H9 (cell line): ENCODE measurements at regions not wholly inside any gene's neighbourhood (a gene's known extent, or its start where the extent isn't known, plus 50 kb on each side); places are given as distances from the start of the nearest gene placed in this dataset.

ENCODE experiments used
- DNase-seq: peaks from one replicate; pipeline ENCODE4 v3.0.0-alpha.2; 2017
- H2AFZ ChIP-seq: one replicate; pipeline ENCODE4 v1.6.1; 2013; ENCODE audit warnings: mild to moderate bottlenecking, low read length, control low read depth, moderate library complexity
- H2AK5ac ChIP-seq: 2 replicates; pipeline ENCODE4 v1.6.1; 2013; ENCODE audit warnings: low read length, control low read depth, mixed read lengths; ENCODE audit not compliant: insufficient read length
- H2BK120ac ChIP-seq: one replicate; pipeline ENCODE4 v1.6.1; 2013; ENCODE audit warnings: low read depth, mild to moderate bottlenecking, low read length, control low read depth, inconsistent platforms; ENCODE audit not compliant: poor library complexity, severe bottlenecking
- H2BK12ac ChIP-seq: 2 replicates; pipeline ENCODE4 v1.6.1; 2013; ENCODE audit warnings: low read length, control low read depth, mixed read lengths, low read depth; ENCODE audit not compliant: insufficient read length
- H2BK15ac ChIP-seq: 2 replicates; pipeline ENCODE4 v1.6.1; 2013; ENCODE audit warnings: low read depth, low read length, control low read depth
- H2BK20ac ChIP-seq: one replicate; pipeline ENCODE4 v1.6.1; 2013; ENCODE audit warnings: low read depth, mild to moderate bottlenecking, low read length, control low read depth, inconsistent platforms; ENCODE audit not compliant: poor library complexity, severe bottlenecking
- H2BK5ac ChIP-seq: 2 replicates; pipeline ENCODE4 v1.6.1; 2013; ENCODE audit warnings: low read length, control low read depth, mixed read lengths; ENCODE audit not compliant: insufficient read length
- H3K14ac ChIP-seq: 2 replicates; pipeline ENCODE4 v1.6.1; 2013; ENCODE audit warnings: low read length, control low read depth; ENCODE audit not compliant: insufficient read depth
- H3K18ac ChIP-seq: 2 replicates; pipeline ENCODE4 v1.6.1; 2013; ENCODE audit warnings: low read depth, mild to moderate bottlenecking, mixed read lengths, low read length, control low read depth; ENCODE audit not compliant: insufficient read length
- H3K23ac ChIP-seq: 2 replicates; pipeline ENCODE4 v1.6.1; 2013; ENCODE audit warnings: low read length, control low read depth, mixed read lengths, low read depth; ENCODE audit not compliant: insufficient read length
- H3K23me2 ChIP-seq: 2 replicates; pipeline ENCODE4 v1.6.1; 2013; ENCODE audit warnings: low read depth, mild to moderate bottlenecking, mixed read lengths, low read length, control low read depth; ENCODE audit not compliant: insufficient read length, poor library complexity, severe bottlenecking
- H3K27ac ChIP-seq: 2 replicates; pipeline ENCODE4 v1.5.1; 2013; ENCODE audit warnings: low read length, control low read depth, mixed read lengths, low read depth; ENCODE audit not compliant: insufficient read length
- H3K27me3 ChIP-seq: 2 replicates; pipeline ENCODE4 v1.6.1; 2013; ENCODE audit warnings: low read length, control low read depth, inconsistent platforms; ENCODE audit not compliant: insufficient read depth
- H3K4ac ChIP-seq: 2 replicates; pipeline ENCODE4 v1.6.1; 2013; ENCODE audit warnings: low read depth, mild to moderate bottlenecking, control low read depth, inconsistent platforms, low read length, moderate library complexity
- H3K4me1 ChIP-seq: 2 replicates; pipeline ENCODE4 v1.6.1; 2013; ENCODE audit warnings: low read length, control low read depth, inconsistent platforms; ENCODE audit not compliant: insufficient read depth
- H3K4me2 ChIP-seq: 2 replicates; pipeline ENCODE4 v1.6.1; 2013; ENCODE audit warnings: low read length, control low read depth, mixed read lengths; ENCODE audit not compliant: insufficient read length, insufficient read depth
- H3K56ac ChIP-seq: 2 replicates; pipeline ENCODE4 v1.6.1; 2013; ENCODE audit warnings: low read depth, mild to moderate bottlenecking, mixed read lengths, low read length, control low read depth; ENCODE audit not compliant: insufficient read length
- H3K79me1 ChIP-seq: 2 replicates; pipeline ENCODE4 v1.6.1; 2013; ENCODE audit warnings: low read depth, mild to moderate bottlenecking, moderate library complexity, low read length, control low read depth, inconsistent platforms; ENCODE audit not compliant: insufficient read depth, poor library complexity, severe bottlenecking
- H3K79me2 ChIP-seq: 2 replicates; pipeline ENCODE4 v1.6.1; 2013; ENCODE audit warnings: low read length, control low read depth, inconsistent platforms; ENCODE audit not compliant: insufficient read depth
- H3K9ac ChIP-seq: 2 replicates; pipeline ENCODE4 v1.6.1; 2013; ENCODE audit warnings: low read length, control low read depth, mixed read lengths; ENCODE audit not compliant: insufficient read length; ENCODE audit errors: extremely low read depth
- H3K9me3 ChIP-seq: one replicate; pipeline ENCODE4 v1.6.1; 2013; ENCODE audit warnings: low read depth, low read length, inconsistent platforms; ENCODE audit not compliant: control insufficient read depth
- H3T11ph ChIP-seq: one replicate; pipeline ENCODE4 v1.6.1; 2013; ENCODE audit warnings: mild to moderate bottlenecking, low read length, control low read depth, inconsistent platforms
- H4K20me1 ChIP-seq: one replicate; pipeline ENCODE4 v1.6.1; 2013; ENCODE audit not compliant: control insufficient read depth, insufficient read length, insufficient read depth
- H4K5ac ChIP-seq: 2 replicates; pipeline ENCODE4 v1.6.1; 2013; ENCODE audit warnings: low read depth, mild to moderate bottlenecking, mixed read lengths, low read length, control low read depth; ENCODE audit not compliant: insufficient read length
- H4K8ac ChIP-seq: replicated peaks from 2 replicates; pipeline ENCODE4 v1.6.1; 2013; ENCODE audit warnings: low read length, control low read depth, mixed read lengths, low read depth; ENCODE audit not compliant: insufficient read length
- H4K91ac ChIP-seq: 2 replicates; pipeline ENCODE4 v1.6.1; 2013; ENCODE audit warnings: low read depth, mild to moderate bottlenecking, moderate library complexity, mixed read lengths, low read length, control low read depth; ENCODE audit not compliant: insufficient read length
- H3K27ac Mint-ChIP-seq, 3 experiments: 2 replicates in 2 of 3; 3 replicates in 1 of 3; pipeline ENCODE4 v1.8.0; 2020 to 2021; ENCODE audit warnings: mixed read lengths in 3 of 3, mild to moderate bottlenecking in 1 of 3, moderate library complexity in 1 of 3
- H3K27me3 Mint-ChIP-seq: 2 replicates; pipeline ENCODE4 v1.8.0; 2021; ENCODE audit warnings: low read depth, mild to moderate bottlenecking, moderate library complexity, mixed read lengths
- H3K36me3 Mint-ChIP-seq, 3 experiments: 2 replicates in 2 of 3; 3 replicates in 1 of 3; pipeline ENCODE4 v1.8.0; 2020 to 2021; ENCODE audit warnings: low read depth in 3 of 3, mixed read lengths in 3 of 3; ENCODE audit not compliant: insufficient read depth in 1 of 3
- H3K4me1 Mint-ChIP-seq, 2 experiments: 2 replicates each; pipeline ENCODE4 v1.8.0; 2020; ENCODE audit warnings: mixed read lengths in 2 of 2
- H3K4me3 Mint-ChIP-seq, 2 experiments: 2 replicates in 1 of 2; 3 replicates in 1 of 2; pipeline ENCODE4 v1.8.0; 2020 to 2021; ENCODE audit warnings: mild to moderate bottlenecking in 2 of 2, mixed read lengths in 2 of 2, moderate library complexity in 1 of 2
- H3K9me3 Mint-ChIP-seq, 2 experiments: 2 replicates in 1 of 2; 3 replicates in 1 of 2; pipeline ENCODE4 v1.8.0; 2020; ENCODE audit warnings: mild to moderate bottlenecking in 2 of 2, mixed read lengths in 2 of 2, moderate library complexity in 1 of 2
- WGBS: extraction: QIAGEN DNeasy Blood & Tissue Kit; methylation state at CpG from one replicate; pipeline ENCODE4 v1.1.7; 2013; ENCODE audit warnings: missing lambda C conversion rate, low lambda C conversion rate, mixed read lengths; ENCODE audit not compliant: insufficient read length; ENCODE audit errors: extremely low coverage; 5-methylcytosine and 5-hydroxymethylcytosine counted together
- TF ChIP-seq, protein P1 (sequence below): fragments of 200-600 bp; sonication (generic); conservative IDR thresholded peaks from 3 replicates; pipeline ENCODE4 v1.8.0; 2021; ENCODE audit warnings: antibody characterized with exemption, mild to moderate bottlenecking

DNA sequence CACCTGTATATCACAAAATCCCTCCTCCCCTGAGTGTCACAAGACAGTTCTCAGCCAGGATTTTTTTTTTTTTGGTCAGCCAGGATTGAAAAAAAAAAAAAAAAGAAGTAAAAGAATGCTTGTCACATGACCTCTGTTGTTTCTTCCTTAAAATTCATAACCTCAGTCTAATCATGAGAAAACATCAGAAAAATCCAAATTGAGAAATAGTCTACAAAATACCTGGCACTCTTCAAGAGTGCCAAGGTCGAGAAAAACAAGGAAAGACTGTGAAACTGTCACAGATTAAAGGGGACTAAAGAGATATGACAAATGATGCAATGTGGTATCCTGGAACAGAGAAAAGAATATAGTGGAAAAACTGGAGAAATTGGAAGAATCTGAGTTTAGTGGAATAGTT is 58.5 kb upstream of the SUB1 start:
- Histone ChIP-seq H3K23ac (no peak overlapping the region), H3K23me2 (no peaks in the 10 kb centered on the region), H2BK15ac (no peak overlapping the region), H2BK12ac (no peak overlapping the region), H4K20me1 (no peaks in the 10 kb centered on the region), H3K27ac (no peak overlapping the region), H3K9ac (no peak overlapping the region), H4K8ac (no peak overlapping the region), H3K9me3 (no peaks in the 10 kb centered on the region), H4K5ac (no peak overlapping the region), H2BK120ac (no peak overlapping the region), H3T11ph (no peak overlapping the region), H2AK5ac (no peak overlapping the region), H4K91ac (no peak overlapping the region), H3K56ac (no peak overlapping the region), H3K79me1 (no peaks in the 10 kb centered on the region), H2BK5ac (no peak overlapping the region), H3K4ac (no peak overlapping the region), H3K4me1 (no peaks in the 10 kb centered on the region), H3K14ac (no peak overlapping the region), H2BK20ac (no peak overlapping the region), H2AFZ (no peak overlapping the region), H3K79me2 (no peaks in the 10 kb centered on the region), H3K27me3 (no peaks in the 10 kb centered on the region), H3K18ac (no peak overlapping the region), H3K4me2 (no peak overlapping the region)
- peaks cover 2% of the 10 kb centered on the region; the same call in 1 of the 2 replicates for H3K27me3 Mint-ChIP-seq
- TF ChIP-seq, protein P1, sequence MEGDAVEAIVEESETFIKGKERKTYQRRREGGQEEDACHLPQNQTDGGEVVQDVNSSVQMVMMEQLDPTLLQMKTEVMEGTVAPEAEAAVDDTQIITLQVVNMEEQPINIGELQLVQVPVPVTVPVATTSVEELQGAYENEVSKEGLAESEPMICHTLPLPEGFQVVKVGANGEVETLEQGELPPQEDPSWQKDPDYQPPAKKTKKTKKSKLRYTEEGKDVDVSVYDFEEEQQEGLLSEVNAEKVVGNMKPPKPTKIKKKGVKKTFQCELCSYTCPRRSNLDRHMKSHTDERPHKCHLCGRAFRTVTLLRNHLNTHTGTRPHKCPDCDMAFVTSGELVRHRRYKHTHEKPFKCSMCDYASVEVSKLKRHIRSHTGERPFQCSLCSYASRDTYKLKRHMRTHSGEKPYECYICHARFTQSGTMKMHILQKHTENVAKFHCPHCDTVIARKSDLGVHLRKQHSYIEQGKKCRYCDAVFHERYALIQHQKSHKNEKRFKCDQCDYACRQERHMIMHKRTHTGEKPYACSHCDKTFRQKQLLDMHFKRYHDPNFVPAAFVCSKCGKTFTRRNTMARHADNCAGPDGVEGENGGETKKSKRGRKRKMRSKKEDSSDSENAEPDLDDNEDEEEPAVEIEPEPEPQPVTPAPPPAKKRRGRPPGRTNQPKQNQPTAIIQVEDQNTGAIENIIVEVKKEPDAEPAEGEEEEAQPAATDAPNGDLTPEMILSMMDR: no peak
- no CpG with 5 or more reads among the region's 1 CpG for WGBS
- H3K9me3 Mint-ChIP-seq: no peaks in the 10 kb centered on the region
- no peak overlapping the region for H3K4me3 Mint-ChIP-seq
- DNase-seq: no peak
- no peaks in the 10 kb centered on the region; a peak in 1 of 7 replicates for H3K36me3 Mint-ChIP-seq
- H3K4me1 Mint-ChIP-seq: peaks cover 3 to 7% of the 10 kb centered on the region in 2 experiments
- no peak overlapping the region for H3K27ac Mint-ChIP-seq
